Cardiac muscle cell (in vitro differentiated cells and primary cell): ENCODE measurements at regions not wholly inside any gene's neighbourhood (a gene's known extent, or its start where the extent isn't known, plus 50 kb on each side); places are given as distances from the start of the nearest gene placed in this dataset.

ENCODE experiments used
- DNase-seq, 2 donors: peaks; one replicate each; pipeline versions ENCODE4 v3.0.0 to v3.0.0-alpha.2; 2010 to 2017; ENCODE audit warnings: low read depth in 1 of 2, low spot score in 1 of 2
- H3K27ac ChIP-seq: fragments of 200-600 bp; sonication (generic); 2 replicates; pipeline ENCODE4 v1.5.1; 2016
- H3K27me3 ChIP-seq: fragments of 200-600 bp; sonication (generic); 2 replicates; pipeline ENCODE4 v1.6.0; 2016; ENCODE audit warnings: control low read depth
- H3K36me3 ChIP-seq: fragments of 200-600 bp; sonication (generic); 2 replicates; pipeline ENCODE4 v1.5.1; 2016; ENCODE audit warnings: control low read depth
- H3K4me1 ChIP-seq: fragments of 200-600 bp; sonication (generic); 2 replicates; pipeline ENCODE4 v1.8.1; 2017; ENCODE audit warnings: low read depth, mild to moderate bottlenecking, mixed run types
- H3K4me3 ChIP-seq: fragments of 200-600 bp; sonication (generic); 2 replicates; pipeline ENCODE4 v1.5.1; 2016; ENCODE audit warnings: mild to moderate bottlenecking
- H3K9me3 ChIP-seq: fragments of 200-600 bp; sonication (generic); 2 replicates; pipeline ENCODE4 v1.5.1; 2017; ENCODE audit warnings: low read depth, mild to moderate bottlenecking, control low read depth
- TF ChIP-seq, protein P1 (sequence below): IDR thresholded peaks from 2 replicates; pipeline ENCODE4 v1.5.1; 2012; ENCODE audit warnings: low read depth, mild to moderate bottlenecking, low read length

DNA sequence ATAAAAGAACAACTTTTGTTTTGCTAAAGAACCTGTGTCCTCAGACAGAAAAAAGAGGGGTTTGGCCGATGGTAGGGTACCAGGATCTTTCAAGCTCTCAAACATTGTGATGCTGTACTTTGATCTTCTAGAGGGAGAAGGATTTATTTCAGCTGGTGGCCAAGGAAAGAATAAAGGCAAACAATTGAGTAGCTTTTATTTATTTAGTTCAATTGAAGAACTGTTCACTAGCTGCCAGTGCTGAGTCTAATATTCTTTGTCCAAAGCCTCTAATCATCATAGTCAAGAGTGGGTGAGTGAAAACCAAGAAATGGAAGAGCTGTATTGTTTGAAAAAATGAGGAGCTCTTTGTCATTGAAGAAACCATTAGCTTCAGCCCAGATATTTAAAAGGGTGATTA is 138.4 kb downstream of the FAT3 start:
- H3K4me1 ChIP-seq, result no peaks in the 10 kb centered on the region
- H3K36me3 ChIP-seq, result no peaks in the 10 kb centered on the region
- TF ChIP-seq, protein P1, sequence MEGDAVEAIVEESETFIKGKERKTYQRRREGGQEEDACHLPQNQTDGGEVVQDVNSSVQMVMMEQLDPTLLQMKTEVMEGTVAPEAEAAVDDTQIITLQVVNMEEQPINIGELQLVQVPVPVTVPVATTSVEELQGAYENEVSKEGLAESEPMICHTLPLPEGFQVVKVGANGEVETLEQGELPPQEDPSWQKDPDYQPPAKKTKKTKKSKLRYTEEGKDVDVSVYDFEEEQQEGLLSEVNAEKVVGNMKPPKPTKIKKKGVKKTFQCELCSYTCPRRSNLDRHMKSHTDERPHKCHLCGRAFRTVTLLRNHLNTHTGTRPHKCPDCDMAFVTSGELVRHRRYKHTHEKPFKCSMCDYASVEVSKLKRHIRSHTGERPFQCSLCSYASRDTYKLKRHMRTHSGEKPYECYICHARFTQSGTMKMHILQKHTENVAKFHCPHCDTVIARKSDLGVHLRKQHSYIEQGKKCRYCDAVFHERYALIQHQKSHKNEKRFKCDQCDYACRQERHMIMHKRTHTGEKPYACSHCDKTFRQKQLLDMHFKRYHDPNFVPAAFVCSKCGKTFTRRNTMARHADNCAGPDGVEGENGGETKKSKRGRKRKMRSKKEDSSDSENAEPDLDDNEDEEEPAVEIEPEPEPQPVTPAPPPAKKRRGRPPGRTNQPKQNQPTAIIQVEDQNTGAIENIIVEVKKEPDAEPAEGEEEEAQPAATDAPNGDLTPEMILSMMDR, result no peak
- H3K27ac ChIP-seq, result no peak overlapping the region
- no peaks in the 10 kb centered on the region for H3K27me3 ChIP-seq
- H3K9me3 ChIP-seq, result no peaks in the 10 kb centered on the region
- no peak overlapping the region for H3K4me3 ChIP-seq
- no peak for DNase-seq

GRCh38 chr11:92364177-92364576 is 139.6 kb downstream of the FAT3 start:
- DNase-seq, result no peak
- no peaks in the 10 kb centered on the region for H3K4me1 ChIP-seq
- H3K27me3 ChIP-seq, result no peaks in the 10 kb centered on the region
- no peaks in the 10 kb centered on the region for H3K9me3 ChIP-seq
- TF ChIP-seq, protein P1, result no peak
- no peak overlapping the region for H3K27ac ChIP-seq
- no peaks in the 10 kb centered on the region for H3K36me3 ChIP-seq
- no peak overlapping the region for H3K4me3 ChIP-seq

GRCh38 chr11:92376146-92376599 is 151.6 kb downstream of the FAT3 start:
- Histone ChIP-seq H3K36me3 (no peaks in the 10 kb centered on the region), H3K4me1 (peaks cover 8% of the 10 kb centered on the region), H3K27ac (no peak overlapping the region), H3K27me3 (no peaks in the 10 kb centered on the region), H3K4me3 (no peak overlapping the region), H3K9me3 (no peaks in the 10 kb centered on the region)
- DNase-seq, result peak in 1 of 2 donors; percentile 29
- TF ChIP-seq, protein P1, result no peak

GRCh38 chr11:92376680-92377079 is 152.1 kb downstream of the FAT3 start:
- DNase-seq, result no peak
- Histone ChIP-seq H3K4me1 (peaks cover 8% of the 10 kb centered on the region), H3K4me3 (no peak overlapping the region), H3K9me3 (no peaks in the 10 kb centered on the region), H3K27ac (no peak overlapping the region), H3K27me3 (no peaks in the 10 kb centered on the region), H3K36me3 (no peaks in the 10 kb centered on the region)
- TF ChIP-seq, protein P1, result no peak

DNA sequence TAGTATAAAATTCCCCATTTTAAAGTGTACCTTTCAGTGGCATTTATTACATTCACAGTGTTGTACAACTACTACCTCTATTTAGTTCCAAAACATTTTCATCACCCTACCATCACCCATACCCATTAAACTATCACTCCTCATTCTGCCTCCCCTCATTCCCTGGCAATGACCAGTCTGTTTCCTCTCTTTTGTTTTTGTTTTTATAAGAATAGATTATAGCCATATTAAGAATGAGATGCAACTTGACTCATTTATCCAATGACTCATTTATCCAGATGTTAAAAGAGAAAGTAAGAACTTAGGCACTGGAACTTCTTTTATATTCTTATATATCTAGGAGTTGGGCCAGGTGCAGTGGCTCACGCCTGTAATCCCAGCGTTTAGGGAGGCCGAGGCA is 156.3 kb downstream of the FAT3 start:
- Histone ChIP-seq H3K4me3 (no peak overlapping the region), H3K9me3 (no peaks in the 10 kb centered on the region), H3K4me1 (peaks cover 8% of the 10 kb centered on the region), H3K27me3 (no peaks in the 10 kb centered on the region), H3K36me3 (no peaks in the 10 kb centered on the region), H3K27ac (no peak overlapping the region)
- DNase-seq, result peak in 1 of 2 donors; percentile 14
- TF ChIP-seq, protein P1, result no peak

DNA sequence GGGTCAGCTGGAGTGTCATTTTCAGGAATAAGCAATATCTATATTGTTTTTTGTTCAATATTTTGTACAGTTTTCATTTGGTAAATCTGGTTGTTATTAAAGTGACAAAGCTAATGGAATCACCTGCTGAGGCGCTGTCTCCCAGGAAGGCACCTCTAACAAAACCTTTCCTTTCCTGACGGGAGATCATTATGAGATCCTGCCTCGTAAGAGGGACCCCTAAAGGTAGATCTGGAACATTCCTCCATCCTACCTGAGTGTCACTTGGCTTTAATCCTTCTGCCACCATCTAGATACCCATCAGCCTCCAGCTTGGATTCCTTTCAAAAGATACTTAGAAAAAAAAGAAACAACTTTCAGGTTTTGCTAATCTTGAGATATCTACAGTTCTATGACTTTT is 157.7 kb downstream of the FAT3 start:
- TF ChIP-seq, protein P1, result no peak
- no peak overlapping the region for H3K27ac ChIP-seq
- H3K9me3 ChIP-seq, result no peaks in the 10 kb centered on the region
- no peaks in the 10 kb centered on the region for H3K4me1 ChIP-seq
- no peak overlapping the region for H3K4me3 ChIP-seq
- DNase-seq, result no peak
- no peaks in the 10 kb centered on the region for H3K36me3 ChIP-seq
- H3K27me3 ChIP-seq, result no peaks in the 10 kb centered on the region
